Hepatocyte (in vitro differentiated cells): ENCODE measurements at regions not wholly inside any gene's neighbourhood (a gene's known extent, or its start where the extent isn't known, plus 50 kb on each side); places are given as distances from the start of the nearest gene placed in this dataset.

Experiments used
- DNase-seq: peaks from one replicate; pipeline ENCODE4 v3.0.0-alpha.2; 2016; ENCODE audit warnings: low spot score
- H2AFZ ChIP-seq: fragments of 200-600 bp; sonication (generic); 2 replicates; pipeline ENCODE4 v1.6.0; 2016; ENCODE audit warnings: antibody characterized with exemption, mild to moderate bottlenecking
- H3K27ac ChIP-seq: fragments of 200-600 bp; sonication (generic); 2 replicates; pipeline ENCODE4 v1.5.1; 2016; ENCODE audit warnings: mild to moderate bottlenecking
- H3K27me3 ChIP-seq: fragments of 200-600 bp; sonication (generic); 2 replicates; pipeline ENCODE4 v1.6.1; 2016
- H3K36me3 ChIP-seq: fragments of 200-600 bp; sonication (generic); replicated peaks from 2 replicates; pipeline ENCODE4 v1.5.1; 2016; ENCODE audit warnings: low read depth; ENCODE audit not compliant: insufficient read depth
- H3K4me1 ChIP-seq: fragments of 200-600 bp; sonication (generic); 2 replicates; pipeline ENCODE4 v1.5.1; 2016; ENCODE audit warnings: mild to moderate bottlenecking, moderate library complexity; ENCODE audit not compliant: insufficient read depth
- H3K4me2 ChIP-seq: fragments of 200-600 bp; sonication (generic); 2 replicates; pipeline ENCODE4 v1.6.0; 2016
- H3K4me3 ChIP-seq: fragments of 200-600 bp; sonication (generic); 2 replicates; pipeline ENCODE4 v1.5.1; 2016; ENCODE audit warnings: mild to moderate bottlenecking
- H3K79me2 ChIP-seq: fragments of 200-600 bp; sonication (generic); 2 replicates; pipeline ENCODE4 v1.6.0; 2017; ENCODE audit warnings: mild to moderate bottlenecking
- H3K9me2 ChIP-seq: fragments of 200-600 bp; sonication (generic); replicated peaks from 2 replicates; pipeline ENCODE4 v1.6.0; 2017; ENCODE audit warnings: mild to moderate bottlenecking; ENCODE audit not compliant: insufficient read depth
- H3K9me3 ChIP-seq: fragments of 200-600 bp; sonication (generic); 2 replicates; pipeline ENCODE4 v1.5.1; 2016; ENCODE audit warnings: low read depth, mild to moderate bottlenecking
- H4K20me1 ChIP-seq: fragments of 200-600 bp; sonication (generic); 2 replicates; pipeline ENCODE4 v1.6.0; 2016; ENCODE audit warnings: mild to moderate bottlenecking; ENCODE audit not compliant: insufficient read depth, poor library complexity, severe bottlenecking
- CTCF ChIP-seq: fragments of 200-600 bp; sonication (generic); IDR thresholded peaks from 2 replicates; pipeline ENCODE4 v1.5.1; 2016; ENCODE audit warnings: antibody characterized with exemption, mild to moderate bottlenecking; ENCODE audit not compliant: poor library complexity
- EZH2 ChIP-seq: fragments of 200-600 bp; sonication (generic); IDR thresholded peaks from 2 replicates; pipeline ENCODE4 v1.6.1; 2016; ENCODE audit warnings: antibody characterized with exemption, mild to moderate bottlenecking, borderline replicate concordance
- EZH2phosphoT487 ChIP-seq: fragments of 200-600 bp; sonication (generic); IDR thresholded peaks from one replicate; pipeline ENCODE4 v1.6.1; 2018; ENCODE audit warnings: antibody characterized with exemption, mild to moderate bottlenecking, low read depth, moderate library complexity; ENCODE audit not compliant: unreplicated experiment, severe bottlenecking
- WGBS: methylation state at CpG from one replicate; pipeline ENCODE4 v1.1.6; 2016; ENCODE audit warnings: low lambda C conversion rate; ENCODE audit errors: missing lambda C conversion rate; 5-methylcytosine and 5-hydroxymethylcytosine counted together

DNA sequence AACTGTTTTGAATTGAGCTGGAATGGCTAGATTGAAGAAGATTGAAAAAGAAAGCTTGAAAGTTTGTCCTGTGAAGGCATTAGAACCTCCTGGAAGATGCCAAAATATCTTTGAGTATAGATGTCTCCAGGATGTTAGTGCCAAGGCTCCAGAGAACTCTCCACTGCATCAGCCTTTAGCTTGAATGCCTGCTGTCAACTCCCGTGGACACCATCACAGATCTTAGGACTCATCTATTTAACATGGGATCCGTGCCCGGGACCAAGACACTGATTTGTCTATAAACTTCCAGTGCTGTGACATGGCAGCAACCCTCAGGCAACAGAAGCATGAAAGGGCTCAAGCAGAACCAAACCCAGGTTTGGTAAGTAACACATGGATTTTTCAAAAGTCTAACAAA, 670.9 kb upstream of the ST8SIA4 start:
- Histone ChIP-seq H3K4me1 (no peaks in the 10 kb centered on the region), H3K4me3 (no peak overlapping the region), H3K9me3 (no peaks in the 10 kb centered on the region), H3K9me2 (no peaks in the 10 kb centered on the region), H3K27ac (no peak overlapping the region), H3K79me2 (no peaks in the 10 kb centered on the region), H4K20me1 (no peaks in the 10 kb centered on the region), H3K4me2 (no peak overlapping the region), H3K36me3 (no peaks in the 10 kb centered on the region), H2AFZ (no peak overlapping the region), H3K27me3 (no peaks in the 10 kb centered on the region)
- 81% methylated on average over 3 of the region's 3 CpGs for WGBS
- TF ChIP-seq CTCF (no peak), EZH2 (no peak), EZH2phosphoT487 (no peak)
- no peak for DNase-seq

GRCh38 chr5:101561018-101561417, 657.9 kb upstream of the ST8SIA4 start:
- H3K9me3 ChIP-seq: no peaks in the 10 kb centered on the region
- 69% methylated on average over 3 of the region's 3 CpGs for WGBS
- no peak overlapping the region for H3K4me3 ChIP-seq
- DNase-seq: no peak
- TF ChIP-seq EZH2: no peak
- no peak for TF ChIP-seq CTCF
- TF ChIP-seq EZH2phosphoT487: no peak
- H3K4me2 ChIP-seq: no peak overlapping the region
- no peaks in the 10 kb centered on the region for H3K9me2 ChIP-seq
- H3K27ac ChIP-seq: no peak overlapping the region
- H3K79me2 ChIP-seq: no peaks in the 10 kb centered on the region
- H3K27me3 ChIP-seq: no peaks in the 10 kb centered on the region
- no peak overlapping the region for H2AFZ ChIP-seq
- H4K20me1 ChIP-seq: no peaks in the 10 kb centered on the region
- H3K4me1 ChIP-seq: no peaks in the 10 kb centered on the region
- no peaks in the 10 kb centered on the region for H3K36me3 ChIP-seq

DNA sequence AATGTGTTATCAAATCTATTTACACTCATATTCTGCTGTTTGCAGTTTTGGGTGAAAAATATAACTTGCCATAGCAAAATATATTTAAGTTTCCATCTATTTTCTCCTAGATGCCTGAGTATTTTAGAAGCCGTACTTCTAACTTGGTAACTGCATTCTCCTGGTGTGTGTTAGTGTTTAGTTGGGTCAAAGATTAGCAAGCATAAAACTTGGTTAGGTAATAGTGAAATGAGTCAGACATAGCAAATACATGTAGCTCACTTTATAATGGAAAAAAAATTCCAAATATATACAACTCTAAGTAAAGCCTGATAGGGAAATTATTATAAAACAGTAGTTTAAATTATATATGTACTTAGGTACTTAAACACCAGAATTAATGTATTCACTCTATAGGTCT, 640.7 kb upstream of the ST8SIA4 start:
- H3K27ac ChIP-seq: no peak overlapping the region
- H3K9me2 ChIP-seq: no peaks in the 10 kb centered on the region
- no peaks in the 10 kb centered on the region for H3K4me1 ChIP-seq
- no peak overlapping the region for H3K4me2 ChIP-seq
- no peaks in the 10 kb centered on the region for H3K79me2 ChIP-seq
- H4K20me1 ChIP-seq: no peaks in the 10 kb centered on the region
- H3K27me3 ChIP-seq: no peaks in the 10 kb centered on the region
- no peak overlapping the region for H3K4me3 ChIP-seq
- TF ChIP-seq CTCF: no peak
- TF ChIP-seq EZH2phosphoT487: no peak
- no peaks in the 10 kb centered on the region for H3K36me3 ChIP-seq
- no peak overlapping the region for H2AFZ ChIP-seq
- H3K9me3 ChIP-seq: no peaks in the 10 kb centered on the region
- WGBS: 69% methylated on average over 1 of the region's 1 CpG
- DNase-seq: no peak

- Histone ChIP-seq H3K4me3 (no peak overlapping the region), H3K27ac (no peak overlapping the region), H3K36me3 (no peaks in the 10 kb centered on the region), H3K79me2 (no peaks in the 10 kb centered on the region), H3K9me3 (no peaks in the 10 kb centered on the region), H3K4me2 (no peak overlapping the region), H3K27me3 (no peaks in the 10 kb centered on the region), H2AFZ (no peak overlapping the region), H3K4me1 (no peaks in the 10 kb centered on the region), H4K20me1 (no peaks in the 10 kb centered on the region), H3K9me2 (no peaks in the 10 kb centered on the region)
- no peak for DNase-seq
- 86% methylated on average over 3 of the region's 3 CpGs for WGBS
- TF ChIP-seq EZH2phosphoT487: no peak
- TF ChIP-seq EZH2: no peak
- no peak for TF ChIP-seq CTCF
These were observed 636.2 kb upstream of the ST8SIA4 start for GRCh38 chr5:101539315-101539714.
